ENCODE measurements at regions not wholly inside any gene's neighbourhood (a gene's known extent, or its start where the extent isn't known, plus 50 kb on each side); places are given as distances from the start of the nearest gene placed in this dataset.

- DNase-seq, result no peak
Measured at GRCh38 chr14:25945746-25946145, 652.1 kb downstream of the NOVA1 start.

GRCh38 chr14:25944020-25944419 lies 653.8 kb downstream of the NOVA1 start:
- DNase-seq, result no peak

- DNase-seq, result no peak
Measured at GRCh38 chr14:25943329-25943728, 654.5 kb downstream of the NOVA1 start.

GRCh38 chr14:25942090-25942489 lies 655.7 kb downstream of the NOVA1 start:
- DNase-seq, result no peak

GRCh38 chr14:25933731-25934130 lies 664.1 kb downstream of the NOVA1 start:
- DNase-seq, result no peak

GRCh38 chr14:25929881-25930615 lies 667.8 kb downstream of the NOVA1 start:
- DNase-seq, result no peak

- no peak for DNase-seq
Measured at GRCh38 chr14:25911831-25912230, 686.0 kb downstream of the NOVA1 start.

- no peak for DNase-seq
Measured at GRCh38 chr14:25909045-25909747, 688.6 kb downstream of the NOVA1 start.

- DNase-seq, result no peak
Measured at GRCh38 chr14:25908277-25909044, 689.4 kb downstream of the NOVA1 start.

GRCh38 chr14:25904446-25904845 lies 693.4 kb downstream of the NOVA1 start:
- DNase-seq, result no peak

GRCh38 chr14:25899197-25899596 lies 698.6 kb downstream of the NOVA1 start:
- no peak for DNase-seq

- no peak for DNase-seq
Measured at GRCh38 chr14:25896777-25897176, 701.1 kb downstream of the NOVA1 start.

GRCh38 chr14:25895740-25896139 lies 702.1 kb downstream of the NOVA1 start:
- no peak for DNase-seq

GRCh38 chr14:25887251-25887878 lies 710.5 kb downstream of the NOVA1 start:
- DNase-seq, result no peak

- DNase-seq, result no peak
Measured at GRCh38 chr14:25884657-25885056, 713.2 kb downstream of the NOVA1 start.

- DNase-seq, result no peak
Measured at GRCh38 chr14:25882899-25883298, 714.9 kb downstream of the NOVA1 start.

- no peak for DNase-seq
Measured at GRCh38 chr14:25875475-25875874, 722.4 kb downstream of the NOVA1 start.

- DNase-seq, result no peak
Measured at GRCh38 chr14:25869854-25870253, 728.0 kb downstream of the NOVA1 start.

- DNase-seq, result no peak
Measured at GRCh38 chr14:25868521-25869314, 729.1 kb downstream of the NOVA1 start.

- DNase-seq, result no peak
Measured at GRCh38 chr14:25861406-25861805, 736.4 kb downstream of the NOVA1 start.

GRCh38 chr14:25848601-25849000 lies 749.2 kb downstream of the NOVA1 start:
- DNase-seq, result no peak

GRCh38 chr14:25846246-25846645 lies 751.6 kb downstream of the NOVA1 start:
- no peak for DNase-seq
